GM12875 (cell line): ENCODE measurements at regions not wholly inside any gene's neighbourhood (a gene's known extent, or its start where the extent isn't known, plus 50 kb on each side); places are given as distances from the start of the nearest gene placed in this dataset.

Experiments
- H3K4me3 ChIP-seq: one replicate; pipeline ENCODE4 v1.5.1; 2011; ENCODE audit warnings: low read depth, low read length, control low read depth
- CTCF ChIP-seq: IDR thresholded peaks from 2 replicates; pipeline ENCODE4 v1.5.1; 2011; ENCODE audit warnings: low read depth, mild to moderate bottlenecking, control low read depth, inconsistent platforms, low read length, moderate library complexity, borderline replicate concordance; ENCODE audit not compliant: insufficient read depth

DNA sequence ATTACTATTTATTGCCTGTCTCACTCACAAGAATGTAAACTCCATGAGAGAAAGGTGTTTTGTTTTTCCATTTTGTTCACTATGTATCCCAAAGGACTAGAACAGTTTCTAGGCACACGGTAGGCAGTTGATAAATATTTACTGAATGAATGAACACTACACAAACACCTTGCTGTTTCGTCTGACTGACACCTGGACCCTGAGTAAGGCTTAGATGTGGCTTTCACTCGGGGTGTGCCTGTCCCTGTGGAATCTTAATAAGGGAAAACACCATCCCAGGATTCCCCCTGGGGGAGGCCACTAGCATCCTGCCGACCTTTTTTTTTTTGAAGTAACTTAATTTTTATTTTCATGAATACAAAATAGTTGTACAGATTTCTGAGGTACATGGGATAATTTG lies 66.6 kb upstream of the STEAP1B start:
- H3K4me3 ChIP-seq = no peak overlapping the region
- no peak for TF ChIP-seq CTCF

DNA sequence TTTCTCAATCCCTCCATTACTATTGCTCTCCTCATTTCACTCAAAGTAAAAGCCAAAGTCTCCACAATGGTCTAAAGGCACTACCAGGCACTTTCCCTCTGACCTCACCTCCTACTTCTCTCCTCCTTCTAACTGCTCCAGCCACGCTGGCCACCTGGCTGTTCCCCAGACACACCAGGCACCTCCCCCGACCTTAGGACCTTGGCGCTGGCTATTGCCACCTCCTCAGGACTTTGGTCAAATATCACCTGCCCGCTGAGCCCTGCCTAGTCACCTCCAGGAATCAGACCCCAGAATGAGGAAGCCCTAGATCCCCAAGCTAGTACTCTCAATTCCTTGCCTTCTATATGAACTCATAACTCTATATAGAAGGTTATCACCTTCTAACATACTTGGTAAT lies 66.2 kb upstream of the STEAP1B start:
- H3K4me3 ChIP-seq = no peak overlapping the region
- TF ChIP-seq CTCF = no peak

GRCh38 chr7:22565315-22565811 lies 65.4 kb upstream of the STEAP1B start:
- TF ChIP-seq CTCF = no peak
- H3K4me3 ChIP-seq = no peak overlapping the region

DNA sequence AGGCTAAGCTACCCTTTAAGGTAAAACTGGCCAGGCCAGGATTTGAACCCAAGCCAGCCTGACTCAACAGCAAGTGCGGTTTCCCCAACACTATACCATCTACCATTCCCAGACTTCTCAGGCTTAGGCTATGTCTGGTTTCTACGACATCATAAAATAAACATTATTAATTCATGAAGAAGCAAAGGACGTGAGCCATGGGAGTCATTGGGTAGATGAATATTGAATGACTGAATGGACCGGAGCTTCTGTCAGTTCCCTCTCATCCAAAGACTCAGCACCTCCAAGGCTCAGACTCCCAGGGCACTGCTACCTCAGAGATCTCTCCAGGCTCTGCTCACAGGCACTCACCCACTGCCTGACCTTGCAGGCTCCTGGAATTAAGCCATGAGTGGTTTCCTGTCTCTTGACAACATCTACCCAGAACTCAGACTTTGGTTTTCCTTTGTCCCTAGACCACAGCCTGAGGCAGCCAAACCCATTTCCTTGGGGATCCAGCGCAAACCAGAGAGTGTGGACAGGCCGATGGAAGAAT lies 64.6 kb upstream of the STEAP1B start:
- no peak overlapping the region for H3K4me3 ChIP-seq
- TF ChIP-seq CTCF = no peak

GRCh38 chr7:22563621-22564241 lies 63.7 kb upstream of the STEAP1B start:
- no peak for TF ChIP-seq CTCF
- H3K4me3 ChIP-seq = peak overlapping the region; percentile 11

GRCh38 chr7:22563032-22563501 lies 63.1 kb upstream of the STEAP1B start:
- TF ChIP-seq CTCF = no peak
- no peak overlapping the region for H3K4me3 ChIP-seq

GRCh38 chr7:22561895-22562593 lies 62.1 kb upstream of the STEAP1B start:
- H3K4me3 ChIP-seq = no peak overlapping the region
- TF ChIP-seq CTCF = no peak
